Breast epithelium (tissue), 4 donors: ENCODE measurements at regions not wholly inside any gene's neighbourhood (a gene's known extent, or its start where the extent isn't known, plus 50 kb on each side); places are given as distances from the start of the nearest gene placed in this dataset.
"Not testable (repeated sequence)": the region's sequence is repeated elsewhere in the genome, so short reads cannot be mapped to it uniquely, and the experiment has no call there.

Experiments
- DNase-seq, 2 donors: peaks; one replicate each; pipeline ENCODE4 v3.0.0-alpha.2; 2019; ENCODE audit warnings: low spot score in 2 of 2
- H3K27ac ChIP-seq, 2 donors: fragments of 200-600 bp; sonication (generic) in 1 of 2; one replicate each; pipeline ENCODE4 v1.5.1; 2016 to 2019; ENCODE audit warnings: mild to moderate bottlenecking in 1 of 2
- H3K27me3 ChIP-seq, 2 donors: fragments of 200-600 bp; sonication (generic) in 1 of 2; one replicate each; pipeline versions ENCODE4 v1.5.1 to v1.6.0; 2017 to 2019; ENCODE audit warnings: control low read depth in 1 of 2, mild to moderate bottlenecking in 1 of 2
- H3K36me3 ChIP-seq: fragments of 200-600 bp; one replicate; pipeline ENCODE4 v1.5.1; 2019
- H3K4me1 ChIP-seq, 2 donors: fragments of 200-600 bp; sonication (generic); one replicate each; pipeline ENCODE4 v1.5.1; 2016 to 2019; ENCODE audit warnings: control low read depth in 1 of 2
- H3K4me3 ChIP-seq, 3 donors: fragments of 200-600 bp; sonication (generic); 1 replicate in 2 of 3; 2 replicates in 1 of 3; pipeline ENCODE4 v1.5.1; 2016 to 2019; ENCODE audit warnings: mild to moderate bottlenecking in 3 of 3, moderate library complexity in 2 of 3
- H3K9me3 ChIP-seq, 2 donors: fragments of 200-600 bp; sonication (generic) in 1 of 2; one replicate each; pipeline ENCODE4 v1.5.1; 2016 to 2019; ENCODE audit warnings: control low read depth in 1 of 2
- CTCF ChIP-seq, 3 donors: fragments of 450-650 bp; IDR thresholded peaks; one replicate each; pipeline ENCODE4 v1.5.1; 2016 to 2017; ENCODE audit warnings: antibody characterized with exemption in 3 of 3, mild to moderate bottlenecking in 3 of 3, moderate library complexity in 3 of 3
- POLR2A ChIP-seq: fragments of 450-650 bp; IDR thresholded peaks from one replicate; pipeline ENCODE4 v1.6.1; 2016; ENCODE audit warnings: antibody characterized with exemption, mild to moderate bottlenecking, moderate library complexity
- POLR2AphosphoS5 ChIP-seq, 3 donors: sonication (generic); formaldehyde crosslinking; IDR thresholded peaks; one replicate each; pipeline ENCODE4 v1.6.1; 2017; ENCODE audit warnings: antibody characterized with exemption in 3 of 3
- intact Hi-C: fragments of 100-400 bp; cut with DNase I; formaldehyde crosslinking; loops from one replicate; pipeline ENCODE4 v1.15.1; 2023; ENCODE audit warnings: low total_unique reads

- no peak for DNase-seq
- no peaks in the 10 kb centered on the region for H3K4me1 ChIP-seq
- H3K4me3 ChIP-seq = no peak overlapping the region
- H3K9me3 ChIP-seq = peaks cover 0 to 22% of the 10 kb centered on the region in 2 donors
- TF ChIP-seq CTCF (IDR thresholded peaks at IDR 0.05) (no peak), POLR2A (no peak), POLR2AphosphoS5 (IDR thresholded peaks at IDR 0.05) (no peak)
- H3K27ac ChIP-seq = no peak overlapping the region
- intact Hi-C loops = no loop called here
- no peaks in the 10 kb centered on the region for H3K27me3 ChIP-seq
- no peaks in the 10 kb centered on the region for H3K36me3 ChIP-seq
Observed at GRCh38 chr2:105669384-105669891, 75.3 kb upstream of the NCK2 start.

DNA sequence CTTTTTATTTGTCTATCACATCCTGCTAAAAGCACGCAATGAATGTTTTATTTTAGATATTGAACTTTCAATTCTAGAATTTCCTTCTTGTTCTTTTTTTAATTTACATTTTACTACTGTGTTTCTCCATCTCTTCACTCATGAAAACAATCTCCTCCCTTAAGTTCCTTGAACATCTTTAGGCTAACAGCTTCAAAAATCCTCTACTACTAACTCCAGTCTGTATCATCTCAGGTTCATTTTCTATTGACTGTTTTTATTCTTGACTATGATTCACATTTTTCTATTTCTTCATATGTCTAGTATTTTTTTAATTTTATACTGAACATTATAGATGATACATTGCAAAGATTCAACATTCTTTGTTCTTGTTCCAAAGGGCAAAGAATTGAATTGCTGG lies 79.2 kb upstream of the NCK2 start:
- H3K36me3 ChIP-seq = no peaks in the 10 kb centered on the region

DNA sequence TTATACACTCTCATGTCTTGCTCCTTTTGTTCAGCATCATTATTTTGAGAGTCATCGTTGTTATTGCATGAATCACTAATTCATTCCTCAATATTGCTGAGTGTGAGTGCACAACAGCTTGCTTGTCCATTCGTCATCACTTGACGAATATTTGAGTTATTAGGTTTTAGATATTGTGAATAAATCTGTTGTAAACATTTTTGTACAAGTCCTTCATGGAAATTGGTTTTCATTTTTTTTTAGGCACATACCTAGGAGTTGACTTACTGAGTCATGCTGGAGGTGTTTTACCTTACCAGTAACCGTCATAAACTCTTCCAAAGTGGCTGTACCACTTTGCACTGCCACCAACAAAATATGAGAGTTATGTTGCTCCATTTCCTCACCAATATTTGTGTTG lies 84.2 kb upstream of the NCK2 start:
- H3K36me3 ChIP-seq = no peaks in the 10 kb centered on the region
- H3K27ac ChIP-seq = no peak overlapping the region
- no peaks in the 10 kb centered on the region for H3K27me3 ChIP-seq
- TF ChIP-seq CTCF (IDR thresholded peaks at IDR 0.05) (no peak), POLR2AphosphoS5 (IDR thresholded peaks at IDR 0.05) (no peak), POLR2A (no peak)
- H3K9me3 ChIP-seq = peaks cover 0 to 9% of the 10 kb centered on the region in 2 donors
- H3K4me1 ChIP-seq = no peaks in the 10 kb centered on the region
- intact Hi-C loops = no loop called here
- no peak for DNase-seq
- H3K4me3 ChIP-seq = no peak overlapping the region

More for the DNA sequence above, 79.2 kb upstream of the NCK2 start:
- Histone ChIP-seq H3K9me3 (peaks cover 0 to 22% of the 10 kb centered on the region in 2 donors), H3K27ac (no peak overlapping the region), H3K4me1 (no peaks in the 10 kb centered on the region), H3K27me3 (no peaks in the 10 kb centered on the region), H3K4me3 (no peak overlapping the region)
- TF ChIP-seq POLR2AphosphoS5 (IDR thresholded peaks at IDR 0.05) = no peak
- no peak for TF ChIP-seq CTCF (IDR thresholded peaks at IDR 0.05)
- TF ChIP-seq POLR2A = no peak
- no peak for DNase-seq
- intact Hi-C loops = no loop called here

DNA sequence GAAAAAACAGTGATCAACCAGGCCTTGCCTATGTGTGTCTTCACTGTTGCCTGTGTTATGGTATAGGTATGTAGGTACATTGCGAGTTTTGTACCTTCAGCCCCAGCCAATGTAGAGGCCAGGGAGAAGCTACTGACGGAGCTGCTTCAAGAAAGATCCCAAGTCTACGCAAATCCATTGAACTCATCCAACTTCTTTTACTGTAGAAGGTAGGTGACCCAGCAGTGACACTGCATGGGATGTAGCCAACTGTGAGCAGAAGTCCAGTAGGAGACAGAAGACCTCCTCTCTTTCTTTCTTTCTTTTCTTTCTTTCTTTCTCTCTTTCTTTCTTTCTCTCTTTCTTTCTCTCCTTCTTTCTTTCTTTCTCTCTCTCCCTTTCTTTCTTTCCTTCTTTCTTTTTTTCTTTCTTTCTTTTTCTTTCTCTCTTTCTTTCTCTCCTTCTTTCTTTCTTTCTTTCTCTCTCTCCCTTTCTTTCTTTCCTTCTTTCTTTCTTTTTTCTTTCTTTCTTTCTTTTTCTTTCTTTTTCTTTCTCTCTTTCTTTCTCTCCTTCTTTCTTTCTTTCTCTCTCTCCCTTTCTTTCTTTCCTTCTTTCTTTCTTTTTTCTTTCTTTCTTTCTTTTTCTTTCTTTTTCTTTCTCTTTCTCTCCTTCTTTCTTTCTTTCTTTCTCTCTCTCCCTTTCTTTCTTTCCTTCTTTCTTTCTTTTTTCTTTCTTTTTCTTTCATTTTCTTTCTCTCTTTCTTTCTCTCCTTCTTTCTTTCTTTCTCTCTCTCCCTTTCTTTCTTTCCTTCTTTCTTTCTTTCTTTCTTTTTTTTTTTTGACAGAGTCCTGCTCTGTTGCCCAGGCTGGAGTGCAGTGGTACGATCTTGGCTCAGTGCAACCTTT lies 88.7 kb upstream of the NCK2 start:
- H3K4me3 ChIP-seq, H3K27ac ChIP-seq, DNase-seq, intact Hi-C loops, H3K36me3 ChIP-seq, H3K27me3 ChIP-seq, H3K4me1 ChIP-seq, H3K9me3 ChIP-seq: not testable (repeated sequence)

- Histone ChIP-seq H3K27ac (no peak overlapping the region), H3K4me1 (no peaks in the 10 kb centered on the region), H3K27me3 (no peaks in the 10 kb centered on the region), H3K9me3 (no peaks in the 10 kb centered on the region), H3K4me3 (no peak overlapping the region), H3K36me3 (no peaks in the 10 kb centered on the region)
- TF ChIP-seq CTCF (IDR thresholded peaks at IDR 0.05) = no peak
- no peak for TF ChIP-seq POLR2AphosphoS5 (IDR thresholded peaks at IDR 0.05)
- TF ChIP-seq POLR2A = no peak
- DNase-seq = no peak
- intact Hi-C loops = no loop called here
Observed at GRCh38 chr2:105655244-105655643, 89.5 kb upstream of the NCK2 start.
